Right lung (tissue), 2 donors: ENCODE measurements at regions not wholly inside any gene's neighbourhood (a gene's known extent, or its start where the extent isn't known, plus 50 kb on each side); places are given as distances from the start of the nearest gene placed in this dataset.
A peak's percentile ranks its signal among the peaks of the same experiment; 100 is the strongest.

Experiments used
- DNase-seq, 2 donors: peaks; one replicate each; pipeline ENCODE4 v3.0.0-alpha.2; 2013

DNA sequence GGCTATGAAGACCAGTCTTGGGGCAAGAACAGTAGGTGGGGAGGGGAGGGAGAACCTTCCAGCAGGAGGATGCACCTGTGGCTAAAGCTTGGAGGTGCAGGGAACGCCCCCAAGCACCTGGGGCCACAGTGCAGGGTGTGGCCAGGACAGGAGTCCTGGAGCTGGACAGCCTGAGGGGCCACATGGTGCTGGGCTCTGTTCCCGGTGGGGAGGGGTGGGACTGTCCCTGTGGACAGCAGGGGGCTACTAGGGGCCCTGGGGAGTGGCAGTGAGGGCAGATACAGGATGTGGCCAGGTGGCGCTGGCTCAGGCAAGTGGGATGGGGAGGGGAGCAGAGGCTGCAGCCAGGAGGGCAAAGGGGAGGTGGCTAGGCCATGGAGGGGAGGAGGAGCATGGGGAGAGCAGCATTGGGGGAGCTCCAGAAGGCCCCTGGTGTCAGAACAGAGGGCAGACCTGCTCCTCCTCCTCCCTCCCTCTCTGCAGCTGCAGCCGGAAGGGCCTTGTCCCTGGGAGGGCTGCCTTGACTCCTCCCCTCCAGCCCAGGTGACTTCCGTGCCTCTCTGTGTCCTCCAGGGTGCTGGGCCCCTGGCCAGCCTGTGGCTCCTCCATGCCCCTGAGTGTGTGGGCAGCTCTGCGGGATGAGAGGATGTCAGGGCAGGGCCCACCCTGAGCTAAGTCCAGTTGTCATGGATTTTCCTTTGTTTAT lies 68.4 kb upstream of the DLK1 start:
- no peak for DNase-seq

GRCh38 chr14:100659345-100660001 lies 67.2 kb upstream of the DLK1 start:
- no peak for DNase-seq

- no peak for DNase-seq
These were observed 66.2 kb upstream of the DLK1 start for GRCh38 chr14:100660498-100660881.

DNA sequence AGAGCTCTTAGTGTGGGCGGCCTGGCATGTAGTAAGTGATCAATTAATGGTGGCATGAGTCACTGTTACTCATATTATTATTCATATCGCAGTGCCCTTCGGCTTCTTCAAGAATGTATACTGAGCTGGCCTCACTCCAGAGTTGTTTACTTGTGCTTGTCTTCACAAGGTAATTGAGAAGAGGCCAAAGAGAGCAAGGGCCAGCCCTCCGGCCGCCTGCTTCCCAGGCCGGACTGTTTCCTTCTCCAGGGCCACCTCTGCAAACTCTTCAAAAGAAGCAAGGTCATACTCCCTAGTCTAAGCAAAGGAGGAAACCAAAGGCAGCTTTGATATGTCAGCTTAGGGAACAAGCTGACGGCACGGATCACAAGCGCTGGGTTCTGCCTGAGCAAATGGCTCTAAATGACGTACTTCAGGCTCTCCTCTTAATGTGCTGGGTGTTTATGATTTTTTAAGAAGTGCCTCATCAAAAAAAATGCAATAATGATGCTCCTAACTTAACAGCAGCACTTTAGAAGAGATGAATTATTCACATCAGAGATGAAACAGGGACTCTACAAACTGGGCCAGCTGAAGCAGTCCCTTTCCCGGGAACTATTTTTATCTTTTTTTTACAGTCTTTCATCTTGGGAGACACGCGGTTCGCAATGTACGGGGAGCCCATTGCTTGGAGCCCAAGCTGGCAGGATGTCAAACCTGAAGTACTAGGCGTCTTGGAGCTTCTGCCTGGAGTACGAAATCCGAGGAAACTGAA lies 65.6 kb upstream of the DLK1 start:
- DNase-seq, result no peak

DNA sequence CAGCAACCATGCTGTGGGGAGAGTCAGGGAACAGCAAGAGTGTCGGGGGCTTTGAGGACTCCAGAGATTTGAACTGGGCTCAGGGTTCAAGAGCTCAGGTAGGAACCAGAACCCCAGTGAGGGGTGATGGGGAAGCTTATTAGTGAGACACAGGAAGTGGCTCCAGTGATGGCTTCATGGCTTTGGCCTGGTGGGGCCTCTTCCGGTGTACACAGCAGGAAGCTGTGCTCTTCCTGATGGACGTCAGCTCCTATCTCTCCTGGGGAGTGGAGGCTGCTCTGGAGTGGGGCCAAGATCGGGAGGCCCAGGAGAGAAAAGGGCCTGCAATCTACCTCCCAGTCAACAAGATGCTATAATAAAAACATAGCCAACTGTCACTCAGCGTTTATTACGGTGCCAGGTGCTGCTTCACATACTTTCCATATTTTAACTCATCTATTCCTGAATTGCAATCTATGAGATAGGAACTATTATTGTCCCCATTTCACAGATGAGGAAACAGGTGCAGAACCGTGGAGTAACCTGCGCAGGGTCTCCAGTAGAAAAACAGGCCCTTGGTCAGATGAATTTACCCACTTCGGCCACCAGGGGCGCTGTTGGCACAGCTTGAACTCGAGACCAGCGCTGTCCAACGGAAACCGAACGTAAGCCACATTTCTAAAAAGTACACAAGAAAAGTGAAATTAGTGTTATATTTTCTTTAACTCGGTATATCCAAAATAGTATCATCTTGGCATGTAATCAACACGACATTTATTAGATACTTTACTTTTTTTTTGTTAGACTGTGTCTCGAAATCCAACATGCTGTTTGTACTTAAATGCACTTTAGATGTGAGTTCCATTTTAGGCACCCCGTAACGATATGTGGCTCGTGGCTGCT lies 63.6 kb upstream of the DLK1 start:
- peak; percentile 56 to 62 for DNase-seq

DNA sequence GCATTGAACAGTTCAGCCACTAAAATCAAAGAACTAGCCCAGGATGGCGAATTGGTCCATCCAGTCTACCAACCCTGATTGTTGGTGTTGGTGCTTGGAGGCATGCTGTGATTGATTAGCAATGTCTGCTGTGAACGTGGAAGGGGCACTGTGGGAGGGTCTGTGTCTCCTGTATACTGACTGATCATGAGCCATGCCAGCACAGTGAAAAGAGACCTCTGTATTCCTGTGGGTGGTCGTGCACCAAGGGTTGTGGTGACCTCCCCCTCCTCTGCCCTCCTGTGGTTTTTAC lies 63.0 kb upstream of the DLK1 start:
- DNase-seq, result no peak

DNA sequence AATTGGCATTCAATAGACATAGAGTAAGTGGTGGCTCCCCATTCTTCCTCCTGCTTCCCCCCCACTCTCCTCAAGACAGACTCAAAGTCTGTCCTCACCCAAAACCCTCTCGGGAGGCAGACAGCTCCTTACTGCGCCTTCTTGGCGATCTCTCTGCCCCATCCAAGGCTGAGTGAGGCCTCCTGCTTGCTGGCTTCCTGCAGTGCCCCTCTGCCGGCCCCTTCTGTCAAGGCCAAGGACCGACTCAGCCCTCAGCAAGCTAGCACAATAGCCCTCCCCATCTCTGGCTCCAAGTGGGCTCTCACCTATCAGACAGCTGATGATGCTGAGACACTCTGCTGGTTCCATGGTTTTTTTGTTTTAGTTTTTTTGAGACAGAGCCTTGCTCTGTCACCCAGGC lies 62.5 kb upstream of the DLK1 start:
- DNase-seq, result no peak

DNA sequence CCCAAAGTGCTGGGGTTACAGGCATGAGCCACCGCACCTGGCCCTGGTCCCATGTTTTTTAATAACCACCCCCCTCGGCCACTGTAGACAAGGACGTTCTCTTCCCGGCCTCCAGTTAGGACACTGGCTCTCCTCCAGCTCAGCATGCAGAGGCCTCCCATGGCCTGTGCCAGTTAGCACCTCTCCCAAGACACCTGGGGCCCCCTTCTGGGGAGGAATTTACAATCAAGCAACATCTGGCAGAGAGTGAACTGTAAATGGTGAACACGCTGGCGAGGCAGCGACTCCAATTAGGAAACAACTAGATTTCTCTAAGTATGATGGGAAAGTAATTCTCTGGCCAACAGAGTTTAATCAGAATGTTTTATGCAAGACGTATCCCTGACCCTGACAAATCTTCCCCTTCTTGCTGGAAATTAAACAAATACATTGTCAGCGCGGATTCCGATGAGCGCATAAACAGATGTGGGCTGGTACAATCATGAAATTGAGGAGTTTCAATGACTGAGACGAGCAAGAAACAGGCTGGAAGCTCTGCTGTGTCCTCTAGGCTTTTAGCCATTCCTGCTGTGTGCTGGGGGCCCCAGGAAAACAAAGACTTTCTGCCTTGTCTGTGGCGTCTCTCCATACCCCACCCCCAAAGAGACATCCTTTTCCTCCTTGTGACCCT lies 61.7 kb upstream of the DLK1 start:
- peak; percentile 56 to 61 for DNase-seq

- DNase-seq, result no peak
These were observed 61.1 kb upstream of the DLK1 start for GRCh38 chr14:100665511-100666032.

DNA sequence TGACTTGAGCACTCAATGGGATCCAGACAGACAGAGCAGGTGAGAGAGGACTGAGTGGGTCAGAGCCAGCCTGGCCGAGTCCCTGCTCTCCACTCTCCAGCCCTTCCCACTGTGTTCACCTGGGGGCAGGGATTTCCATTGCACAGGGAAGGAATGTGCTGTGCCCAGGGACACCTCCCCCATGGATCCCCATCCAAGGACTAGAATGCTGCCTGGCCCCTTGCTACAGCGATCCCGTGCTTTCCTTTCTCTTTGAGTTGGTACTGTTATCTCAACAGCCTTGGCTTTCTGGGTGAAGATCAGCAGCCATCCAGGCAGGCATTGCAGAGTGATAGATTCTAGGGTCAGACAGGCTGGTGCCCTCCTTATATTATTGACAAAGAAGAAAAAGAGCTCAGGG lies 60.3 kb upstream of the DLK1 start:
- DNase-seq, result no peak

- no peak for DNase-seq
These were observed 59.8 kb upstream of the DLK1 start for GRCh38 chr14:100666851-100667250.

DNA sequence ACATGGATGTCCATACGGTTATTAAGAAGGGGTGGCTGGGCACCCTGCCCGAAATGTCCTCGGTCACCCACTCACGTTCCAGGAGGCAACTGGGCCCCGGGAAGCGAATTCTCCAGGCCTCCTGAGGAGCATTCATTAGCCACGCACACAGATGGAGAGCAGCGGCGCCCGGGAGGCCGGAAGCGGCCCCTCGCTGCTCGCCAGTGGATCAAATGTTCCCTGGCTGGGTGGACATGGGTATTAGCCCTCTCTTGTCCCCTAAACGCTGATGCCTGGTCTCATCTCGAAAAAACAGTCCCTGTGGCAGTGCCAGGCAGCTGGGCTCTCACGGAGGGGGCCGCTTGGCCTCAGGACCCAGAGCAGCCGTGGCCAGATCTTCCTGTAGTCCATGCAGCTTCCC lies 59.0 kb upstream of the DLK1 start:
- DNase-seq, result no peak

- no peak for DNase-seq
These were observed 58.3 kb upstream of the DLK1 start for GRCh38 chr14:100668352-100668751.

DNA sequence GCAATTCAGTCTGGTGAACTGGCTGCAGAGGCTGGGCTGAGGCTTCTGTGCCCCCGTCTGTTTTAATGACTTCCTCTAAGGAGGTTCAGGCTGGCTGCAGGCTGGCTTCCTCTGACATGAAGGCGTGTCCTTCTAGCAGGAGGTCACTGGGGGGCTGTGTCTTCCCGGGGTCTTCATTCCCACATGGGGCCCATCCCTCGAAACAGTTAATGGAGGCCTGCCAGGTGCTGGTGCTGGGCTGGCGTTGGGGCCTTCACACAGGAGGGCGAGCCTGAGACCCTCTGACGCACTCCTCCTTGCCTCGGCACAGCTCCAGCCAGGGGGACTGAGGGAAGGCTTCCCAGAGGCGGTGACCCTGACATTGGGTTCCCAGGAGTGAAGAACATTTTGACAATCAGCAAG lies 57.7 kb upstream of the DLK1 start:
- no peak for DNase-seq

DNA sequence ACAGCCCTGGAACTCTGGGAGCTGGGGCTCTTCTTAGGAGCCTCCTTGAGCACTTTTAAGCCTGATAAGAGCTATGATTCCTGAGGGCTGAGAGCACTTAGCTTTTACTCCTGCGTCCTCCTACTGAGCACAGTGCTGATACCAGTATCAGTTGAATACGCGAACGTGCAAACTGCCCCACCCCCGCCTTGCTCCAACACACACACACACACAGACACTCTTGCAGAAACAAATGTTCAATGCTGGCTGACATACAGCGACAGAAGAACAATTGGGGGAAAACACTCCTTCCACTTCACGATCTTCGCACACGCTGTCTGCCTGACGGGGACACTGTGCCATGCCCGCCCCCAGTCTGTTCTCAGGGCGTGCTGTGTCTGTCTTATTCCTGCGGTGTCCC lies 57.2 kb upstream of the DLK1 start:
- no peak for DNase-seq

DNA sequence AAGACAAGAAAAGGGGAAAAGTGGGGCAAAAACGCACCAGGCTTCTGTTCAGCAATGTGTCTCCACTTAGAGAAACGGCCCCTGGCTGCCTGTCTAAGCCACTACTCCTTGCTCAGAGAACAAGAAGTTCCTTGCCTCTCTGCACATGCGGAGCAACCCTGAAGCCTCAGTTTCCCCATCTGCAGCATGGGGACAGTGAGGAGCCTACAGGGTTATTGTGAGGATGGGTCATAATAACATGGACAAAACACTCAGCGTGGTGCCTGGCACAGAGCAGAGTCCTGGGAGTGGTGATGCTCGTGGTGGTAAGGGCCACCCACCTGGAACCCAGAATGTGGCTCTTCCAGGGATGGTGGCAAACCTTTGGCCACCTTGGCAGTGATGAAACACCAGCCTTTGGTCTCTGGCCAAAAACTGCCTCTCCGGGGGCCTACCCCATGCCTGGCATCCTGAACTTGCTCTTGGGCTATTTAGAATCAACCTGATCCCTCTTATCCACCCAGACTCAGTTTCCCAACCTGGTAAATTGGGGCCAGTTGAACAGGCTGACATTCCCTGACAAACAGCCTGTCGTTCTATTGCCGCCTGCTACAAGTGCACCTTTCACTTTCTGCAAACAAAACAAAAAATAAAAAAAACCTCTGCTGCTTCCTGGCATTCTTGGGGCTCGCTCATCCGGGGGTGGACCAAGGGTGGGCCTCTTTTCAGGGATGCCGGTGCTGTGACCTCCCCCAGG lies 56.5 kb upstream of the DLK1 start:
- no peak for DNase-seq

DNA sequence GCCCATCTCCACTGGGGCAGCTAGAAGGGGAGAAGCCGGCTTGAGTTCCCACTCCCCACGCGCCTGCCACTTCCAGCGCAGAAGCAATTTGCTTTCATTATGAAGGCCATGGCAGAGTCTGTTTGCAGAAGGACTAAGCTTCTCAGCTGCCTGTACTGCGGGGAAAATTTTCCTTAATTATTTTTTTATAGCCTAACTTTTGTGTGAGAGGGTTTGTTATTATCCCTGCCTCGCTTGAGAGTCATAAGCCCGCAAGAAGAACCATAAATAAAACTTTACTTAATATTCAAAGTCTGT lies 56.0 kb upstream of the DLK1 start:
- no peak for DNase-seq

- DNase-seq, result no peak
These were observed 55.2 kb upstream of the DLK1 start for GRCh38 chr14:100671386-100671901.

DNA sequence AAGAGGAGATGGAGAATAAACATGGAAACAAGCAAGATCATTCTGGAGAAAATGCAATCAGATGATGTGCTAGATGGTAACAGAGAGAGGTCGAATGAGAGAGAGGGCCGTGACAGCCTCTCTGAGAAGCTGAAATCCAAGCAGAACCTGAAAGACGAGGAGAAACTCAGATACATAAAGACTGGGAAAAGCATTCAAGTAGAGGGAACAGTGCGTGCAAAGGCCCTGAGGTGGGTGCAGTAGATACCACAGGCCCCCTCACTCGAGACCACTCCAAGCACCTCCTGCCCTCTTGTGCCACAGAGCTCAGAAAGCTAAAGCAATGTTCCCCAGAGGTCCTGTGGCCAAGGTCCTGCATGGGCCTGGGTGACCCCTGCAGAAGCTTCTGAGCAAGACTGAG lies 54.8 kb upstream of the DLK1 start:
- no peak for DNase-seq

DNA sequence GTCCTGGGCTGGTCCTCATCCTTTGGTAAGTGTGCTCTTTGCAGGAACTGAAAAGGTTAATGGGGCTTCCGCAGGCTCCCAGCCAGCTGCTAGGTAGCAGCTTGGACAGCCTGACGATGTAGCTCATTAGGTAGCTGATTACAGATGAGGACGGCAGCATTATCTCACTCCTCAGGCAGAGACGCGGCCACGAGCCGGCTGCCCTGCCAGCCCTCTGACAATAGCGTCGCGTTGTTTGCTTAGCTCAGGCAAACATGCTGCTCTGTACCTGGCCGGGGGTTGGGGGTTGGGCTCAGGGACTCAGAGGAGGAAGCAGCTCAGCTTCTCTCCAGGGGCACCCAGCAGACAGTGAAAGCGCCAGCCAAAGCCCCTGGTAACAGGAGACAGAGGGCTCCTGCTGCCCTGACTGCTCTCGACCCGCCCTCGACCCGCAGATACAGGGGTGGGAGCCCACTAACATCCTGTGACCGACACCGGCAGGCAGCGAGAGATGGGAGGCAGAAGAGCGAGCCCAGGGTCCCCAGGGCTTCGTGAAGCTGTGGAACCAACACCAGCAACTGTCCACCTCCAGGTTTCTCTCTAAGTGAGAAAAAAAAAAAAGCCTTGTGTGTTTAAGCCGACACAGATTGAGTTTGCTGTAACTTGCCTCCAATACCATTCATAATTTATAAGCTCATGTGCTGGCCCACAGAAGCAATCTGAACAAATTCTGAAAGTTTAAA lies 53.4 kb upstream of the DLK1 start:
- no peak for DNase-seq
